GM18858 (cell line): ENCODE measurements at regions not wholly inside any gene's neighbourhood (a gene's known extent, or its start where the extent isn't known, plus 50 kb on each side); places are given as distances from the start of the nearest gene placed in this dataset.
"Not testable (repeated sequence)": the region's sequence is repeated elsewhere in the genome, so short reads cannot be mapped to it uniquely, and the experiment has no call there.

Experiments
- ATAC-seq: cut with Tn5 transposase; IDR thresholded peaks from one replicate; pipeline ENCODE4 v1.9.1; 2021; ENCODE audit not compliant: unreplicated experiment

GRCh38 chr17:70369391-70369790 is 200.1 kb downstream of the KCNJ2 start:
- ATAC-seq: no peak

- ATAC-seq: no peak
These were observed 201.5 kb downstream of the KCNJ2 start for GRCh38 chr17:70370816-70371215.

- no peak for ATAC-seq
These were observed 204.0 kb downstream of the KCNJ2 start for GRCh38 chr17:70373369-70373768.

- no peak for ATAC-seq
These were observed 205.2 kb downstream of the KCNJ2 start for GRCh38 chr17:70374496-70374895.

- ATAC-seq: no peak
These were observed 206.1 kb downstream of the KCNJ2 start for GRCh38 chr17:70375406-70375805.

DNA sequence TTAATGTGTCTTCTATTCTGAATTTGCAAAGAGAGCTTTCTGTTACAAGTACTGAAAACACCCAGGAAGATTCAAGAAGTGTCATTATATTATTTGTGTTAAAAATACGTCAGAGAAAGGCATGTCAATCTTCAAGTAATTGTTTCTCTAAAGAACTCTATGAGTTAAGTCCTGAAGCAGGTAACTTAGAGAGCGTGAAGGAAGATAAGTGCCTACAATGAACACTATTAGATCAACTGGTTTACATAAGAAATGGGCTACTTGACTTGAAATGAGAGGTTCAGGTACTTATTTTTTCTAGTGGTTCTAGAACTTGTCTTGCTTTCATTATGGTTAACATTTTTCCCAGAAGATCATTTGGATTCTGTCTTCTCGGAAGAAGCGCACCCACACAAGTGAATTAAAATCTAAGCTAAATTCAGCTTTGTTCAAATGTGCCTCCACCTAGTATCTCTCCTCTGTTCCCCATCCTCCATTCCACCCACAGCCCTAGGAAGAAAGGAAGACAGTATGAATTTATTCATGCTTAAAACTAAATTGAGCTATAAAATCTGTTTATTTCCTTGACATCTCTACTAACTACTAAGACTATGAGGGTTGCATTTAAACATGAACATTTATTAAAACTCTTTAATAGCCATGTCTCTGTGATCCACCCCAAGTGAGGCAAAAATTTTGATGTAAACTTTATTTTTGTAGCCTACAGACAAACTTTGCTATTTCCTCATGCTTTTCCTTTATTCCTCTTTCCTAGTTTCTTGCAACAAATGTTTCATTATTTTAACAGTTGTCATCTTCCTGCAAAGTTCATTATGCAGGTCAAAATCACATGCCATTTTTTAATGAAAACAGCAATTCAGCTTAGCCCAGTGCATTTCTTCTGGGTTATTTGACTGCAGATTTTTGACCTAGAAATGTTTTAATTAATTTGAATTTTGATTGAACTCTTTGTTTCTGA is 206.8 kb downstream of the KCNJ2 start:
- no peak for ATAC-seq

- no peak for ATAC-seq
These were observed 208.3 kb downstream of the KCNJ2 start for GRCh38 chr17:70377654-70378053.

GRCh38 chr17:70378076-70378475 is 208.7 kb downstream of the KCNJ2 start:
- ATAC-seq: no peak

DNA sequence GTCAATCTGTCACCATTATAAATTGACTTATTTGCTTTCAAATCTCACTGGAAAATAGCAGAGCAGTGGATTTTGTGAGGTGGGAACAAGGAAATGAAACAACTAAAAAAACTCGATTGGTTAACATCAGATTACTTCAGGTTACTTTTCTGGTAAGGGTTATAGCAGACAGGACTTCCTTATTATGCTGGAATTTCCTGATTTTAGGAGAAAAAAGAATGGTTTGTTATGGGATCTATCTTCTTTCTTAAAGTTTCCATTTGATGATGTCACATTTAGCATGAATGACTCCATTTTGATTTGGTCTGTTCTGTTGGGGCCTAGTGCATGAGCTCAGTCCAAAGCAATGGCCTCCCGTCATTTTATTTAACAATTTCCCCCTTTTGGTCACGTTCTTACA is 210.6 kb downstream of the KCNJ2 start:
- ATAC-seq: no peak

- ATAC-seq: not testable (repeated sequence)
These were observed 212.6 kb downstream of the KCNJ2 start for GRCh38 chr17:70381916-70382315.

DNA sequence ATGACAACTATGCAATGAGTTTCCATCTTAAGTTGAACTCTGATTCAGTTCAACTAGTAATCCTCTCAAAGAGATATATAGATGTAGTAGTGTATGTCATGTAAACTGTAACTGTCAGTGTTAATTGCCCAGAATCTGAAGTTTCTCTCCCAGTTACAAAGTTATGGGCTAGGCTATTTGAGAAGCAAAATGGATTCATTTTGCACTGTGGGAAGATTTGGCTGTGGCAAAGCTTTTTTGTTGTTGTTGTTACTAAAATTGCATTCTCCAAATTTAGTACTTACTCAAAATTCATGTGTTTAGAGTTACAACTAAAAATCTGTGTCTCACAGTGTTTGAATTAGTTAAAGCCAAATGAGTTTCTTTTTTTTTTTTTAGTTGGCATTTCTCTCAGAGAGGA is 219.0 kb downstream of the KCNJ2 start:
- ATAC-seq: no peak

DNA sequence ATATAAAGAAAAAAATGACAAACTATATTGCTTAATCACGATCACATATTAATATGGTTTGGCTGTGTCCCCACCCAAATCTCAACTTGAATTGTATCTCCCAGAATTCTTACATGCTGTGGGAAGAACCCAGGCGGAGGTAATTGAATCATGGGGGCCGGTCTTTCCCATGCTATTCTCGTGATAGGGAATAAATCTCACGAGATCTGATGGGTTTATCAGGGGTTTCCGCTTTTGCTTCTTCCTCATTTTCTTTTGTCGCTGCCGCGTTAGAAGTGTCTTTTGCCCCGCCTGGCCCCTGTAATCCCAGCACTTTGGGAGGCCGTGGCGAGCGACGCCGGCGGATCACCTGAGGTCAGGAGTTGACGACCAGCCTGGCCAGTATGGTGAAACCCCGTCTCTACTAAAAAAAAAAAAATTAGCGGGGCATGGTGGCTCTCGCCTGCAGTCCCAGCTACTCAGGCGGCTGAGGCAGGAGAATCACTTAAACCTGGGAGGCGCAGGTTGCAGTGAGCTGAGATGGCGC is 220.0 kb downstream of the KCNJ2 start:
- not testable (repeated sequence) for ATAC-seq

- no peak for ATAC-seq
These were observed 220.7 kb downstream of the KCNJ2 start for GRCh38 chr17:70390049-70390448.

DNA sequence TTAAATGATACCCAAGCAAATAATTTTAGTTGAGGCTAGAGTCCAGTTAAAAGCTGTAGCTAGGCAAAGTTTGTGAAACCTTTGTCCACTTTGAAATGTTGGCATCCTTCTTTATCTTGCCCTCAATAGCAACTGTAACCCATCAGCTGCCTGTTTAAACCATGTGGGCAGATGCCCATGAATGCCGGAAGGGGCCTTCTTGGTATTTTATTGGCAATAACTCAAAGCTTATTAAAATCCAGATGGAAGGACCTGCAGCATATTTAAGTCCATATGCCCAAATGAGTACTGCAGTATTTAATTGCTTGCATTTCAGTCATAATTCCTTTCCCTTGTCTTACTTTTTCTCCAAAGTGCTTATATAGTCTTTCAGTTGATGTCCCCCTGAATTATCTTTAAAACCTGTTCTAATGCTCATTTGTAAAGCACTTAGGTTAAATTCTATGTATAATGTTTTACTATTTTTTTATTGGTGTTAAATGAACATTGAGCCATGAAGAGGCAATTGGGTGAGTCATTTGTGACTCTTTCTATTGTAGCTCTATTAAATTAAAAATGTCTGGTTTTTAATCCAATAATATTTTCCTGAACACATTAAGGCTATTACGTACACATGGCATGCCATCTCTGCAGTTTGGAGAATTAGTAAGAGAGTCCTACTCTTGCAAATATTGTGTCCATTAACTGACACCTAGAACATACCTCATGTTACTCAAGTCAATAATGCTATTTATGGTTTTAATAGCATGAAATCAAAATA is 225.3 kb downstream of the KCNJ2 start:
- ATAC-seq: no peak

DNA sequence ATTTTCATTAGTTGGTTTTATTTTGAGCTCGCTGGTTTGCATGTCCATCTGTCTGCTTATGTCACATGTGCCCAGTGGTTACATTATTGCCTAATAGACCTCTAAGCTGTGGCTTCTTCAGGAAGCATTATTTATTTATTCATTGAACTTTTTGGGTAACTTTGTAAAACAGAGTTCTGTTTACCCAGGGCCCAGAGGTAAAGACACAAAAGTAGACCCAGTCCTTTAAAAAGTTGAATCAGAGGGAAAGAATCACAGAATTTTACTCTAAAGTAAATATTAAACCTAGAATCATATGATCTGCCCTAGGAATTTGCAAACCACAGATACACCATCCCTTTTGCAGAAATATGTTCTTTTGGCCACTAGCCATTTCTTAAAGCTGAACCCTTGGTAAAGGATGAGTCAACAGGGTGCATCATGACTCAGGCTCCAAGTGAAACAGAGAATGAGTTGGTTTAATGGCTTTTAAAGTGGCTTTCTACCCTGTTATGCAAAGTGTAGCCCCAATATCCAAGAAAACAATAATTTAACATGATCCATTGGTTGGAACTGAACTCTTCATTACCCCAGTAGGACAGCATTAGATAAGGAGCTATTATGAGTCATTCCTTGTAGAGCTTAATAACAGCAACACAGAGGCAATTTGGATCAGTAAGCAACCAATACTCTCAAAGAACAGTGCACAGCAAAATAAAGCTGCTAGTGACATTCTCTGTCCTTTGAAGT is 236.3 kb downstream of the KCNJ2 start:
- ATAC-seq: no peak

- no peak for ATAC-seq
These were observed 238.2 kb downstream of the KCNJ2 start for GRCh38 chr17:70407506-70407905.

GRCh38 chr17:70408768-70409167 is 239.4 kb downstream of the KCNJ2 start:
- ATAC-seq: no peak

DNA sequence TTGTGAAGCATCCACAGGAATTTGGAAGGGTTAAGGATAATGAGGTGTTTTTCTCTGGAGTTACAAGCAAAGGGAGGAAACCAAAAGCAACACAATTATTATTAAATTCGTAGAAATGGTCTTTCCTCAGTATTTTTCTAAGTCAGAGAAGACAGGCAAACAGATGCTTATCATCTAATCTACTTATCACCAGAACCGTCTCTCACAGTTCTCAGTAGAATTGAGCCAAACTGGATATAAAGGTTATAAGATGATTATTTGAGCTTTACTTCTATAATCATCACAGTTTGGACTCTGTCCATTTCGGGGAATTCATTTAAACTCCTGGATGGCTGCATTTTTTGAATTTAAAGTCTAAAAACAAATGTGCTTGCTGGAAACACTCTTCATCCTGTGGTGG is 245.0 kb downstream of the KCNJ2 start:
- no peak for ATAC-seq

GRCh38 chr17:70420861-70421445 is 251.6 kb downstream of the KCNJ2 start:
- no peak for ATAC-seq

GRCh38 chr17:70422862-70423261 is 253.5 kb downstream of the KCNJ2 start:
- ATAC-seq: no peak

DNA sequence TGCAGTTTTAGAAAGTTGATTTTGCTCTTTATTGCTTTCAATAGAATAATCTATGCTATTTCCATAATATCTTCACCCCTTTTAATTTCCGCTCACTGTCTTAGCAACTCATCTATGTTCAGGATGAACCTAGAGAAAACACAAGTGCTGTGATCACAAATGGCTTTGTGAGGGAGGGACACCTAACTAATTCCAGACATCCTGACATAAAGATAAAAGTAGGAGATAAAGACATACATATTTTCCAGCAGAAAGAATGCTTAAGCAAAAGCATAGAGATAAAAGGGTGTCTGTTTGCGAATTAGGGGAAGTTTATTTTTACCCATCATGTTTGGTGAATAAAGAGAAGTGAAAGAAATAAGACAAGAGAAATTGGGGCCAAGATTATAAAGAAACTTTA is 254.2 kb downstream of the KCNJ2 start:
- ATAC-seq: no peak
